Uterus (tissue), 3 donors: ENCODE measurements at regions not wholly inside any gene's neighbourhood (a gene's known extent, or its start where the extent isn't known, plus 50 kb on each side); places are given as distances from the start of the nearest gene placed in this dataset.
"Not testable (repeated sequence)": the region's sequence is repeated elsewhere in the genome, so short reads cannot be mapped to it uniquely, and the experiment has no call there.

ENCODE experiments used
- DNase-seq, 2 donors: peaks; one replicate each; pipeline ENCODE4 v3.0.0-alpha.2; 2019 to 2020
- H3K27ac ChIP-seq, 2 donors: fragments of 200-600 bp; sonication (generic); 1 replicate in 1 of 2; 2 replicates in 1 of 2; pipeline ENCODE4 v1.5.1; 2016 to 2018
- H3K27me3 ChIP-seq, 2 donors: fragments of 200-600 bp; sonication (generic); one replicate each; pipeline ENCODE4 v1.5.1; 2018 to 2019; ENCODE audit warnings: control low read depth in 1 of 2
- H3K36me3 ChIP-seq, 2 donors: fragments of 200-600 bp; sonication (generic); one replicate each; pipeline ENCODE4 v1.5.1; 2019; ENCODE audit warnings: control low read depth in 1 of 2
- H3K4me1 ChIP-seq, 2 donors: fragments of 200-600 bp; sonication (generic); one replicate each; pipeline ENCODE4 v1.5.1; 2018 to 2019; ENCODE audit warnings: control low read depth in 1 of 2
- H3K4me3 ChIP-seq, 2 donors: fragments of 200-600 bp; sonication (generic); 1 replicate in 1 of 2; 2 replicates in 1 of 2; pipeline ENCODE4 v1.5.1; 2018 to 2019; ENCODE audit warnings: mild to moderate bottlenecking in 1 of 2
- H3K9me3 ChIP-seq, 2 donors: fragments of 200-600 bp; sonication (generic); one replicate each; pipeline ENCODE4 v1.5.1; 2019; ENCODE audit warnings: control low read depth in 1 of 2
- POLR2A ChIP-seq, 2 donors: fragments of 450-650 bp; IDR thresholded peaks; one replicate each; pipeline ENCODE4 v1.6.1; 2016; ENCODE audit warnings: antibody characterized with exemption in 2 of 2, mild to moderate bottlenecking in 1 of 2, moderate library complexity in 1 of 2
- intact Hi-C: fragments of 100-400 bp; cut with DNase I; formaldehyde crosslinking; loops from one replicate; pipeline ENCODE4 v1.15.1; 2023; ENCODE audit warnings: low total_unique reads
- TF ChIP-seq, protein P1 (sequence below), 4 experiments: fragments of 200-600 bp in 2 of 4; fragments of 450-650 bp in 2 of 4; sonication (generic) in 2 of 4; IDR thresholded peaks; one replicate each; pipeline ENCODE4 v1.5.1; 2016 to 2019; ENCODE audit warnings: antibody characterized with exemption in 4 of 4, mild to moderate bottlenecking in 2 of 4, moderate library complexity in 1 of 4
- donor health status: DM: yes; HTN: yes; CAD: no.

DNA sequence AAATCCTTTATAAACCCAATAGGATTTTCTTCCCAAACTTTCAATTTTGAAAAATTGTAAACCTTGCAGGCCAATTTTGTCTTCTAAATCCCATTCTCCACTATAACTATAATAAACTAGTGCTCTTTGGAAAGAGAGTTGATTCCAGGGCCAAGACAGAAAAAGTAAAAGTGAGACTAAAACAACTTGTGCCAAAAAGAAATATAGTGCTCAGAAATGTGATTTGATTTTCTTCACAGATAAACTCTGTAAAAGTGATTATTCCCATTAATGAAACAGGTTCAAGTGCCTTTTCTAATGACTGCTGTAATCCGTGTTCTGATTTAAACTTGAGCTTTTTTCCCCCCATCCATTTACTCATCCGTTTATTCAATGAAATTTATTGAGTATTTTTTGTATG lies 1831.1 kb downstream of the SLITRK5 start:
- no peaks in the 10 kb centered on the region for H3K9me3 ChIP-seq
- TF ChIP-seq, protein P1, sequence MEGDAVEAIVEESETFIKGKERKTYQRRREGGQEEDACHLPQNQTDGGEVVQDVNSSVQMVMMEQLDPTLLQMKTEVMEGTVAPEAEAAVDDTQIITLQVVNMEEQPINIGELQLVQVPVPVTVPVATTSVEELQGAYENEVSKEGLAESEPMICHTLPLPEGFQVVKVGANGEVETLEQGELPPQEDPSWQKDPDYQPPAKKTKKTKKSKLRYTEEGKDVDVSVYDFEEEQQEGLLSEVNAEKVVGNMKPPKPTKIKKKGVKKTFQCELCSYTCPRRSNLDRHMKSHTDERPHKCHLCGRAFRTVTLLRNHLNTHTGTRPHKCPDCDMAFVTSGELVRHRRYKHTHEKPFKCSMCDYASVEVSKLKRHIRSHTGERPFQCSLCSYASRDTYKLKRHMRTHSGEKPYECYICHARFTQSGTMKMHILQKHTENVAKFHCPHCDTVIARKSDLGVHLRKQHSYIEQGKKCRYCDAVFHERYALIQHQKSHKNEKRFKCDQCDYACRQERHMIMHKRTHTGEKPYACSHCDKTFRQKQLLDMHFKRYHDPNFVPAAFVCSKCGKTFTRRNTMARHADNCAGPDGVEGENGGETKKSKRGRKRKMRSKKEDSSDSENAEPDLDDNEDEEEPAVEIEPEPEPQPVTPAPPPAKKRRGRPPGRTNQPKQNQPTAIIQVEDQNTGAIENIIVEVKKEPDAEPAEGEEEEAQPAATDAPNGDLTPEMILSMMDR (IDR thresholded peaks at IDR 0.05), result no peak
- no peaks in the 10 kb centered on the region for H3K36me3 ChIP-seq
- no peak for DNase-seq
- intact Hi-C loops, result no loop called here
- H3K4me3 ChIP-seq, result no peak overlapping the region
- no peaks in the 10 kb centered on the region for H3K27me3 ChIP-seq
- H3K27ac ChIP-seq, result no peak overlapping the region
- H3K4me1 ChIP-seq, result no peaks in the 10 kb centered on the region

DNA sequence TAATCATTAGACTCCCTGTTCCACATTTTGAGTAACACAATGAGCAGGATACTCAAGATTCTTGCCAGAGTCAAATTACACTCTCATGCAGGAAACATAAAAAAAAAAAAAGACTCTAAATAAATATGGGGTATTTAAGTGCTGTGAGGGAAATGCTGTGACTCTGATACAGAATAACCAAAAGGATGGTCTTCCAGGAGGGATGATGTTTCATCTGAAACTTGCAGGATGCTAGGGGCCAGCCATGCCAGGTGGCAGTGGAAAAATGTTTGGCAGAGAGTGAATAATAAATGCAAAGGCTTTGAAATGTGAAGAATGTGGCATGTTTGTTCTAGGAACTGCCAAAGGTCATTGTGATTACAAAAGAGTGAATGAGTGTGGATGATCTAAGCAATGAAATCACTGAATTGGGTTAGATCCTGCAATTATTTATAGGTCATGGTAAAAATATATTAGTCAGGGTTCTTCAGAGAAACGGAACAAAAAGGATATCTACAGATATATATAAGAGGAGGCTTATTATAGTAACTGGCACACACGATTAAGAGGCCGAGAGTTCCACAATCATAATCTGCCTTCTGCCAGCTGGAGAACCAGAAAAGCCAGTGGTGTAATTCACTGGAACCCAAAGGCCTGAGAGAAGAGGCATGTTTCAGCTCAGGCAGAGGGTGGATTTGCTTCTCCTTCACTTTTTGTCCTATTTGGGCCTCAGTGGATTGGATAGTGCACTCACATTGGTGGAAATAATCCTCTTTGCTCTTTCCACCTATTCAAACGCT lies 1832.8 kb upstream of the MIR17HG start:
- Histone ChIP-seq H3K27ac (no peak overlapping the region), H3K4me3 (no peak overlapping the region), H3K36me3 (no peaks in the 10 kb centered on the region), H3K4me1 (no peaks in the 10 kb centered on the region), H3K27me3 (no peaks in the 10 kb centered on the region), H3K9me3 (no peaks in the 10 kb centered on the region)
- intact Hi-C loops, result no loop called here
- DNase-seq, result no peak
- TF ChIP-seq, protein P1 (IDR thresholded peaks at IDR 0.05), result no peak
- no peak for TF ChIP-seq POLR2A (IDR thresholded peaks at IDR 0.05)

DNA sequence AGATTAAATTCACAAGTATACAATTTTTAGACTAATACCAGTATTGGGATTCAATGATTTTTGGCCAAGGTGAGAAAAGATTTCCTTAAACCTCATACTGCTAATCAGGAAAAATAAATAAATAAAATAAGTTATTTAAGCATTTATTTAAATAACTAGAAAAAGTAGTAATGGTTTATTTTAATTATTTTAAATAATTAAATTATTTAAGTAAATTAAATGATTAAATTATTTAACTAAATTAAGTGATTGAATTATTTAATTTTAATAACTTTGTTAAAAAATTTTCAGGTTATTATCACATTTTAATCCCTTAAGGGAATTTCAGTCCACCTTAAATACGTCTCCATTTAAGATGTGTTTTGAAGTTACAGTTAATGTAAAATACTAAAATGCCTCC lies 1831.5 kb upstream of the MIR17HG start:
- H3K4me1 ChIP-seq, result no peaks in the 10 kb centered on the region
- no peaks in the 10 kb centered on the region for H3K9me3 ChIP-seq
- TF ChIP-seq POLR2A (IDR thresholded peaks at IDR 0.05), result no peak
- TF ChIP-seq, protein P1 (IDR thresholded peaks at IDR 0.05), result no peak
- no peaks in the 10 kb centered on the region for H3K27me3 ChIP-seq
- H3K27ac ChIP-seq, result no peak overlapping the region
- intact Hi-C loops, result no loop called here
- no peak for DNase-seq
- no peaks in the 10 kb centered on the region for H3K36me3 ChIP-seq
- H3K4me3 ChIP-seq, result no peak overlapping the region

DNA sequence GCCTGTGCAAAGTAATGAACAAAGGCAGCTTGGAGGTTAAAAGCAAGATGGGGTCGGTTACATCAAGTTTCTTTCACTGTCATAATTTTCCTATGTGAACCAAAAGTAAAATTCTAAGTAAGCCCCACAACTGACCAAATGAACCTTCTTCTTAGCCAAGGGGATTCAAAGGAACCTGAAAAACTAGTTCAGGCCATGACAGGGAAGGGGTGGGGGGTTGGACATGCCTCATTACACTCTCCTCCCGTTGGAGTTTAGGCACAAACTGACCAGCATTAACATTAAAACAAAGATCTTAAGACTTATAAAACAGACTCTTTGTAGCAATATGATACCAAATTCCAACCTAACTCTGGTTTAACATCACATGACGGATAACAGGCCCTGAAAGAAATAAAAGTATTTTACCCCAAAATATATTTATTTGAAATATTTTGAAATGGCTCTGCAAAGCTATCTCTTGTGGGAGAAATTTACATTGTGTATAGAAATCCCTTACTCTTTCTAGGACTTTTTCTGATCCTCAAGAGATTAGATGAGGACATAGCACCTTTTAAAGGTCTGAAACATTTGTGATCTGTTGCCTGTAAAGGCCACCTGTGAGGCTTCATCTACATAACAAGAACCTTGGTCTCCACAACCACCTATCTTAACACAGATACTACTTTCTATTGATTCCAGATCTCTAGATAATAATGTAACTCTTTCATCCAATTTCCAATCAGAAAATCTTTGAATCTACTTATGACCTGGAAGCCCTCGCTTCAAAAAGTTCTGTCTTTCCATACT lies 1829.0 kb upstream of the MIR17HG start:
- H3K4me3 ChIP-seq, result no peak overlapping the region
- no peaks in the 10 kb centered on the region for H3K4me1 ChIP-seq
- no peak for TF ChIP-seq POLR2A (IDR thresholded peaks at IDR 0.05)
- TF ChIP-seq, protein P1 (IDR thresholded peaks at IDR 0.05), result no peak
- intact Hi-C loops, result no loop called here
- no peaks in the 10 kb centered on the region for H3K36me3 ChIP-seq
- DNase-seq, result no peak
- no peaks in the 10 kb centered on the region for H3K9me3 ChIP-seq
- no peak overlapping the region for H3K27ac ChIP-seq
- H3K27me3 ChIP-seq, result no peaks in the 10 kb centered on the region

DNA sequence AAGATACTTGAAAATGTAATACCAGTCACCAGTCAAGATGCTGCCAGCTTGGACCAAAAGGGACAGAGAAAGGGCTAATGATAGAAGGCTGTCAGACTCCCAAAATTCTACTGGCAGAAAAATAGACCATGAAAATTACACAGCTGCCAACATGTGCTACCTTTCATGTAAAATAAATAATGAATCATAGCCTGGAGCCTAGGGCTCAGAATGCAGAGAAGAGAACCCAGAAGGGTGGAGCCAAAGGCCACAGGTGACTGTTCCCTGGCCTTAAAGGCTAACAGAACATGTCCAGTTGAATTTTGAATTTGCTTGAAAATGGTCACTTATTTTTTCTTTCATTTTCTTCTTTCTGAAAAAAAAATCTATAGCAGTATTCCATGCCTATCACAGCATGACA lies 1827.0 kb upstream of the MIR17HG start:
- H3K4me1 ChIP-seq, result no peaks in the 10 kb centered on the region
- no peaks in the 10 kb centered on the region for H3K27me3 ChIP-seq
- TF ChIP-seq POLR2A (IDR thresholded peaks at IDR 0.05), result no peak
- TF ChIP-seq, protein P1 (IDR thresholded peaks at IDR 0.05), result no peak
- intact Hi-C loops, result no loop called here
- H3K9me3 ChIP-seq, result no peaks in the 10 kb centered on the region
- no peaks in the 10 kb centered on the region for H3K36me3 ChIP-seq
- H3K27ac ChIP-seq, result no peak overlapping the region
- H3K4me3 ChIP-seq, result no peak overlapping the region
- no peak for DNase-seq

DNA sequence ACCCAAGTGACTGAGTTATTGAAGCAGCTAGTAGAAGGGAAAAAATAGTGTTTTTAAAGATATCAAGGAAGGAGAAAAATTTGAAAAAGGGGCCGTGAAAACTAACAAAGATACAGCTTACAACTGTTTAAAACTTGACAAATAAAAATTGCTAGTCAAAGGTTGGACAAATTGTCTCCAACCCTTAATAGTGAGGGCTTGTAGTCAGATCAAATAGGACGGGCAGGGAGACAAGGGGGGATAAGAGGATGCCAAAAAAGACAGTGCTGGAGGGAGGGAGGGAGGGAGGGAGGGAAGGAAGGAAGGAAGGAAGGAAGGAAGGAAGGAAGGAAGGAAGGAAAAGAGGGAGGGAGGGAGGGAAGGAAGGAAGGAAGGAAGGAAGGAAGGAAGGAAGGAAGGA lies 1825.8 kb upstream of the MIR17HG start:
- H3K36me3 ChIP-seq, H3K9me3 ChIP-seq, DNase-seq, intact Hi-C loops, H3K4me3 ChIP-seq, H3K27ac ChIP-seq, H3K27me3 ChIP-seq, H3K4me1 ChIP-seq: not testable (repeated sequence)
